ENCODE measurements at regions not wholly inside any gene's neighbourhood (a gene's known extent, or its start where the extent isn't known, plus 50 kb on each side); places are given as distances from the start of the nearest gene placed in this dataset.

- H3K27ac Mint-ChIP-seq: no peak overlapping the region
- no peak overlapping the region for H3T11ph ChIP-seq (ENCODE audit: low read length)
- no peak overlapping the region for H2BK15ac ChIP-seq (ENCODE audit: low read depth, low read length)
- H4K8ac ChIP-seq (replicated peaks; ENCODE audit: insufficient read length, low read depth, low read length): no peak overlapping the region
- H4K5ac ChIP-seq (ENCODE audit: insufficient read length, low read depth, low read length): no peak overlapping the region
- no peak overlapping the region for H3K4me3 Mint-ChIP-seq
- H3K36me3 Mint-ChIP-seq (ENCODE audit: insufficient read depth in 1 of 3, low read depth in 3 of 3): peaks cover 0 to 16% (median 0%) of the 10 kb centered on the region in 3 experiments; a peak in 3 of 7 replicates
- no peak overlapping the region for H3K56ac ChIP-seq (ENCODE audit: insufficient read length, low read depth, low read length)
- no peak overlapping the region for H3K14ac ChIP-seq (ENCODE audit: insufficient read depth, low read length)
- H3K4me2 ChIP-seq (ENCODE audit: insufficient read depth, insufficient read length, low read length): no peak overlapping the region
- H3K18ac ChIP-seq (ENCODE audit: insufficient read length, low read depth, low read length): no peak overlapping the region
- peaks cover 13% of the 10 kb centered on the region for H3K27me3 Mint-ChIP-seq (ENCODE audit: low read depth)
- no peak overlapping the region for H2AFZ ChIP-seq (ENCODE audit: low read length)
- H3K9me3 Mint-ChIP-seq: peaks cover 14 to 20% of the 10 kb centered on the region in 2 experiments
- H3K23me2 ChIP-seq (ENCODE audit: insufficient read length, low read depth, low read length, poor library complexity, severe bottlenecking): no peaks in the 10 kb centered on the region
- no peak overlapping the region for H2BK12ac ChIP-seq (ENCODE audit: insufficient read length, low read depth, low read length)
- no peak overlapping the region for H2BK120ac ChIP-seq (ENCODE audit: low read depth, low read length, poor library complexity, severe bottlenecking)
- H2BK5ac ChIP-seq (ENCODE audit: insufficient read length, low read length): no peak overlapping the region
- H2AK5ac ChIP-seq (ENCODE audit: insufficient read length, low read length): no peak overlapping the region
- H2BK20ac ChIP-seq (ENCODE audit: low read depth, low read length, poor library complexity, severe bottlenecking): no peak overlapping the region
- H3K4me1 Mint-ChIP-seq: peaks cover 13 to 17% of the 10 kb centered on the region in 2 experiments
- TF ChIP-seq CTCF (conservative IDR thresholded peaks at IDR 0.05): no peak
- H3K4me1 ChIP-seq (ENCODE audit: insufficient read depth, low read length): peaks cover 2% of the 10 kb centered on the region; the same call in 1 of the 2 replicates
- H3K27ac ChIP-seq (ENCODE audit: insufficient read length, low read depth, low read length): no peak overlapping the region
- no peak overlapping the region for H4K91ac ChIP-seq (ENCODE audit: insufficient read length, low read depth, low read length)
- H4K20me1 ChIP-seq (ENCODE audit: control insufficient read depth, insufficient read depth, insufficient read length): no peaks in the 10 kb centered on the region
- DNase-seq: no peak
- no peak overlapping the region for H3K4ac ChIP-seq (ENCODE audit: low read depth, low read length)
- H3K9ac ChIP-seq (ENCODE audit: extremely low read depth, insufficient read length, low read length): no peak overlapping the region
- peaks cover 5% of the 10 kb centered on the region for H3K9me3 ChIP-seq (ENCODE audit: control insufficient read depth, low read depth, low read length)
- no peaks in the 10 kb centered on the region for H3K79me1 ChIP-seq (ENCODE audit: insufficient read depth, low read depth, low read length, poor library complexity, severe bottlenecking)
- H3K27me3 ChIP-seq (ENCODE audit: insufficient read depth, low read length): no peaks in the 10 kb centered on the region
- H3K79me2 ChIP-seq (ENCODE audit: insufficient read depth, low read length): no peaks in the 10 kb centered on the region
- H3K23ac ChIP-seq (ENCODE audit: insufficient read length, low read depth, low read length): no peak overlapping the region
These were observed 51.3 kb upstream of the CLDN18 start for GRCh38 chr3:137958636-137959035.

Measured in H9 (cell line).